ENCODE measurements at regions not wholly inside any gene's neighbourhood (a gene's known extent, or its start where the extent isn't known, plus 50 kb on each side); places are given as distances from the start of the nearest gene placed in this dataset.
A peak's percentile ranks its signal among the peaks of the same experiment; 100 is the strongest.
"Not testable (repeated sequence)": the region's sequence is repeated elsewhere in the genome, so short reads cannot be mapped to it uniquely, and the experiment has no call there.

DNA sequence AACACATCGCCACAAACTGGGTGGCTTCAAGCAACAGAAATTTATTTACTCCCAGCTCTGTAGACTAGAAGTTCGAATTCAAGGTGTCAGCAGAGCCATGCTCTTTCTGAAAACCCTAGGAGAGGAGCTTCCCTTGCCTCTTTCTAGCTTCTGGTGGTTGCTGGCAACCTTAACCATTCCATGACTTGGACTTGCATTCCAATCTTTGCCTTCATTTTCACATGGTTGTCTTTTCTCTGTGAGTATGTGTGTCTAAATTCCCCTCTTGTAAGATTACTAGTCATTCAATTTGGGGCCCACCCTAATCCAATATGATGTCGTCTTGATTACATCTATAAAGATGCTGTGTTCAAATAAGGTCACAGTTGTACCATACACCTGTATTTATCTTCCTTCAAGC, 65.9 kb upstream of the PRKG1 start:
- H3K27me3 Mint-ChIP-seq (ENCODE audit: unreplicated experiment): no peaks in the 10 kb centered on the region

DNA sequence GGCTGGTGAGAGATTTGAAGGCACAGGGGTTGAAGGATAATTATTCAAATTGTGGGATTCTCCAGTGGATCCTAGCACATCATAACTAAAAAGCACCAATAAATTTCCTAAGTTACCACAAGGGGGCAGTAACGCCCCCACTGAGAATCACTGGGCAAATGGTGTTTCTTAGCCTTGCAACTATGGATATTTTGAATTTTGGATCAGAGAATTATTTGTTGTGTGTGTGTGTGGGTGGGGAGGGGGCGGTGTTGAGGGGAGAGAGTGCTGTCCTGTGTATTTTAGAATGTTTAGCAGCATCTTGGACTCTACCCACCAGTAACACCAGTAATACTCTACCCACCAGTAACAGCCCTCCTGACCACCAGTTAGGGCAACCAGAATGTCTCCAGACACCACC, 63.3 kb upstream of the PRKG1 start:
- peak; percentile 36 for DNase-seq (ENCODE audit: low spot score)
- Mint-ChIP-seq H3K27me3 (ENCODE audit: unreplicated experiment) (no peaks in the 10 kb centered on the region), H3K9me3 (ENCODE audit: unreplicated experiment) (no peaks in the 10 kb centered on the region), H3K36me3 (ENCODE audit: low read depth, unreplicated experiment) (no peaks in the 10 kb centered on the region), H3K4me3 (ENCODE audit: unreplicated experiment) (no peak overlapping the region), H3K4me1 (ENCODE audit: unreplicated experiment) (no peaks in the 10 kb centered on the region), H3K27ac (ENCODE audit: unreplicated experiment) (no peak overlapping the region)
- TF ChIP-seq, protein P1, sequence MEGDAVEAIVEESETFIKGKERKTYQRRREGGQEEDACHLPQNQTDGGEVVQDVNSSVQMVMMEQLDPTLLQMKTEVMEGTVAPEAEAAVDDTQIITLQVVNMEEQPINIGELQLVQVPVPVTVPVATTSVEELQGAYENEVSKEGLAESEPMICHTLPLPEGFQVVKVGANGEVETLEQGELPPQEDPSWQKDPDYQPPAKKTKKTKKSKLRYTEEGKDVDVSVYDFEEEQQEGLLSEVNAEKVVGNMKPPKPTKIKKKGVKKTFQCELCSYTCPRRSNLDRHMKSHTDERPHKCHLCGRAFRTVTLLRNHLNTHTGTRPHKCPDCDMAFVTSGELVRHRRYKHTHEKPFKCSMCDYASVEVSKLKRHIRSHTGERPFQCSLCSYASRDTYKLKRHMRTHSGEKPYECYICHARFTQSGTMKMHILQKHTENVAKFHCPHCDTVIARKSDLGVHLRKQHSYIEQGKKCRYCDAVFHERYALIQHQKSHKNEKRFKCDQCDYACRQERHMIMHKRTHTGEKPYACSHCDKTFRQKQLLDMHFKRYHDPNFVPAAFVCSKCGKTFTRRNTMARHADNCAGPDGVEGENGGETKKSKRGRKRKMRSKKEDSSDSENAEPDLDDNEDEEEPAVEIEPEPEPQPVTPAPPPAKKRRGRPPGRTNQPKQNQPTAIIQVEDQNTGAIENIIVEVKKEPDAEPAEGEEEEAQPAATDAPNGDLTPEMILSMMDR (IDR thresholded peaks at IDR 0.05; ENCODE audit: unreplicated experiment): peak; percentile 91

More for the DNA sequence above, 65.9 kb upstream of the PRKG1 start:
- Mint-ChIP-seq H3K4me1 (ENCODE audit: unreplicated experiment) (no peaks in the 10 kb centered on the region), H3K36me3 (ENCODE audit: low read depth, unreplicated experiment) (no peaks in the 10 kb centered on the region), H3K9me3 (ENCODE audit: unreplicated experiment) (no peaks in the 10 kb centered on the region), H3K27ac (ENCODE audit: unreplicated experiment) (no peak overlapping the region), H3K4me3 (ENCODE audit: unreplicated experiment) (no peak overlapping the region)
- TF ChIP-seq, protein P1 (IDR thresholded peaks at IDR 0.05; ENCODE audit: unreplicated experiment): no peak
- no peak for DNase-seq (ENCODE audit: low spot score)

DNA sequence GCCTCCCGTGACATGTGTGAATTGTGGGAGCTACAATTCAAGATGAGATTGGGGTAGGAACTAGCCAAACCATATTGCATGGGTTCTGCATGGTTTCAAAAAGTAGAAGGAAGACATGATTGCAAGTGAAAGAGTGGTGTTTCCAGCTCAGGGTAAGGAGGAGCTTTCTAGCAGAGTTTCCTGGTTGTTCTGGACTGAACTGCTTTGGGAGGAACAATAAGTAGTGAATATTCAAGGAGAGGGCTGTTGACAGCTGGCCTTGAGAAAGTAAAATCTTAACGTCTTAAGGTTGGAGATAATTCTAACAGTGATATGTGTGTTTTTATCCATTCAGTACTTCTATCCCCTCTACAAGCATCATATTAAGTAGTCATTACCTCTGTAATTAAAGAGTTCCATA, 62.2 kb upstream of the PRKG1 start:
- Mint-ChIP-seq H3K27ac (ENCODE audit: unreplicated experiment) (no peak overlapping the region), H3K27me3 (ENCODE audit: unreplicated experiment) (no peaks in the 10 kb centered on the region), H3K4me1 (ENCODE audit: unreplicated experiment) (no peaks in the 10 kb centered on the region), H3K4me3 (ENCODE audit: unreplicated experiment) (no peak overlapping the region), H3K36me3 (ENCODE audit: low read depth, unreplicated experiment) (no peaks in the 10 kb centered on the region), H3K9me3 (ENCODE audit: unreplicated experiment) (no peaks in the 10 kb centered on the region)
- no peak for DNase-seq (ENCODE audit: low spot score)
- TF ChIP-seq, protein P1 (IDR thresholded peaks at IDR 0.05; ENCODE audit: unreplicated experiment): no peak

DNA sequence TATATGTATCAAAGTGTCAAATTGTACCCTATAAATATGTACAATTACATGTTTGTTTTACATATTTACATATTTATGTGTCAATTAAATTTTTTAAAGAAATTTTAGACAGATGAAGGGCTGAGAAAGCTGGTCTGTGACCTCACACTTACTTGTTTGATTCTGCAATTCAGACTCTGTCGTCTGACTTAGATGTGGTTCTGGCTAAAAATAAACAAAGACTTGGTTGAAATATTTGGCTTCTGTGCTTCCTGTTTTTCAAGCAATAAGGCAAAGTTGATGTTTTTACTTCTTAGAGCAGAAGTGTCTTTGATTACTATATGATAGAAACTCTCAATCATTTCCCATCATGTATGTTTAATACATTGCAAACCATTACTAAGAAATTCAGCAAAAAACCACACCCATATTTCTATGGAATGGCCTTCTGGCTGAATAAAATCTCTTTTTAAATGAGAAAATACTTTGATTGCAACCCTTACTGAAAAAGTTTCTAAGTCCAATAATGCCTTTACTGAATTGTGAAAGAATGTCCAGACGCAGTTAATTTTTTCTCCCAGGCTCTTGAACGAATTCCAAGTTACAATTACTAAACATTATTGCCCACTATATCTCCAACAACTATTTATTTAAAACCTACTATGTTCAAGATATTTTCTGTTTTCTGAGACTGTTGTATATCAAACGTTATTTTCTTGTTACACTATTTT, 59.5 kb upstream of the PRKG1 start:
- Mint-ChIP-seq H3K36me3 (ENCODE audit: low read depth, unreplicated experiment) (no peaks in the 10 kb centered on the region), H3K4me1 (ENCODE audit: unreplicated experiment) (no peaks in the 10 kb centered on the region), H3K9me3 (ENCODE audit: unreplicated experiment) (no peaks in the 10 kb centered on the region), H3K27ac (ENCODE audit: unreplicated experiment) (no peak overlapping the region), H3K4me3 (ENCODE audit: unreplicated experiment) (no peak overlapping the region), H3K27me3 (ENCODE audit: unreplicated experiment) (no peaks in the 10 kb centered on the region)
- TF ChIP-seq, protein P1 (IDR thresholded peaks at IDR 0.05; ENCODE audit: unreplicated experiment): no peak
- no peak for DNase-seq (ENCODE audit: low spot score)

DNA sequence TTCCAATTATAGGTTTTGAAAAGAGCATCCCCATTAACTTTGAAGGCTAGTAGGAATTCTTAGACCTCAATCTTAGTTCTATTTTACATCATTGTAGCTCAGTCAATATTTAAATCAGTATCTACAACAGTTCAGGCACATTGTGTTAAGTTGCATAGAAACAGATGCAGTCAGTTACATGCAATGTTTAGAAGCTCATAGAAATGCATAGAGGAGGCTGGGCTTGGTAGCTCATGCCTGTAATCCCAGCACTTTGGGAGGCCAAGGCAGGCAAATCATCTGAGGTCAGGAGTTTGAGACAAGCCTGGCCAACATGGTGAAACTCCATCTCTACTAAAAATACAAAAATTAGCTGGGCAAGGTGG, 58.9 kb upstream of the PRKG1 start:
- not testable (repeated sequence) for H3K4me3 Mint-ChIP-seq (ENCODE audit: unreplicated experiment); H3K27me3 Mint-ChIP-seq (ENCODE audit: unreplicated experiment); H3K4me1 Mint-ChIP-seq (ENCODE audit: unreplicated experiment); DNase-seq (ENCODE audit: low spot score); H3K9me3 Mint-ChIP-seq (ENCODE audit: unreplicated experiment); H3K36me3 Mint-ChIP-seq (ENCODE audit: low read depth, unreplicated experiment); H3K27ac Mint-ChIP-seq (ENCODE audit: unreplicated experiment)

Measured in endothelial cell (in vitro differentiated cells).